Peyer's patch (tissue), 4 donors: ENCODE measurements at regions not wholly inside any gene's neighbourhood (a gene's known extent, or its start where the extent isn't known, plus 50 kb on each side); places are given as distances from the start of the nearest gene placed in this dataset.

Experiments used
- CTCF ChIP-seq, 6 experiments: fragments of 450-650 bp in 4 of 6; fragments of 200-600 bp in 2 of 6; sonication (generic) in 1 of 6; IDR thresholded peaks; one replicate each; pipeline ENCODE4 v1.5.1; 2017 to 2019; ENCODE audit warnings: antibody characterized with exemption in 6 of 6, mild to moderate bottlenecking in 3 of 6, moderate library complexity in 1 of 6
- POLR2A ChIP-seq, 2 donors: fragments of 450-650 bp; IDR thresholded peaks; one replicate each; pipeline ENCODE4 v1.5.1; 2017; ENCODE audit warnings: antibody characterized with exemption in 2 of 2, mild to moderate bottlenecking in 2 of 2, moderate library complexity in 2 of 2

GRCh38 chr5:91976451-91976850 lies 593.3 kb upstream of the ARRDC3 start:
- TF ChIP-seq POLR2A (IDR thresholded peaks at IDR 0.05) (no peak), CTCF (IDR thresholded peaks at IDR 0.05) (no peak)
